NOMO-1 treated with DMSO at 0.1 percent for 48 hours (cell line): ENCODE measurements at regions not wholly inside any gene's neighbourhood (a gene's known extent, or its start where the extent isn't known, plus 50 kb on each side); places are given as distances from the start of the nearest gene placed in this dataset.

ENCODE experiments used
- DNase-seq: peaks from one replicate; lab custom pipeline; 2025; ENCODE audit not compliant: unreplicated experiment; lab: John Stamatoyannopoulos, UW

DNA sequence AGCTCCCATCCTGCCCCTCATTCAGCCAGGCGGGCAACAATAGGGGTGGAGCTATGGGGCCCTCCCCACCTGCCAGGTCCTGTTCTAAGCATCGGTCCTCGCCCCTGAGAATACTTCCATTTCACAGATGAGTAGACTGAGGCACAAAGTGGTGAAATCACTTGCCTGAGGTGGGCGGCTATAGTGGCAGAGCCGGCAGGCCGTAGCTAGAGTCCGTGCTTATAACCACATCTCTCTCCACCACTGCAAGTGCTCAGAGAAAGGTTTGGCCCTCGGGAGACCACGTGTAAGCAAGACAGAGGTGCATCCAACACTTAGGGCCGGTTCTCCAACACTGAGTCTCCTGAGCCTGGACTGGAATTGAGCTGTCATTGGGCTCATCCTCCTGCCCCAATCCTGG lies 145.8 kb upstream of the UNC5B start:
- DNase-seq: no peak

DNA sequence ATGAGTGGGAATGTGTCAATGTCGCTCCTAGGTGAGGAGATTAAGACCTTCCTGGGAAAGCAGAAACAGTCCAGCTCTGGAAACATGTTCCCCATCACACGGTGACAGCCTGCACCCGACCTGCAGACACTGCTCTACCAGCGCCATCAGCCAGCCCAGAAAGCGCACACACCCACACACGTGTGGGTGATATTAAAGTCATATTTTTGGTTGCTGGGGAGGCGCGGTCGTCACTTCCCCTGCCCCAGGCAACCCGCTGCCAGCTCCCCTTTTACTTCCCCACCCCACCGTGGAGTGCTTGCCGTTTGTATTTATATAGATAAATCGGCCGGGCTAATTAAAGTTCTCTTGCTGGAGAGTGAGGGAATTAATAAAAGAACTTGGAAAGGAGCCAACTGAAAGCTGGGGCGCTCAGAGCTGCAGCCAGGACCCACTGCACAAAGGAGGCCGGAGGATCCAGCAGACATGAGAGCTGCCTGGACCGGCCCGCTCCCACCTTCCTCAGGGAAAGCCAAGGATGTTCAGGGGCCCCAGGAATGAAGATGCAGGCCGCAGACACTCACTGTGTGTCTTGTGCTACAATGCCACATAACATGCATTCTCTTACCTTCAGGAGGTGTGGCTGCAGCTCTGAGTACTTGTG lies 145.2 kb upstream of the UNC5B start:
- DNase-seq: no peak

DNA sequence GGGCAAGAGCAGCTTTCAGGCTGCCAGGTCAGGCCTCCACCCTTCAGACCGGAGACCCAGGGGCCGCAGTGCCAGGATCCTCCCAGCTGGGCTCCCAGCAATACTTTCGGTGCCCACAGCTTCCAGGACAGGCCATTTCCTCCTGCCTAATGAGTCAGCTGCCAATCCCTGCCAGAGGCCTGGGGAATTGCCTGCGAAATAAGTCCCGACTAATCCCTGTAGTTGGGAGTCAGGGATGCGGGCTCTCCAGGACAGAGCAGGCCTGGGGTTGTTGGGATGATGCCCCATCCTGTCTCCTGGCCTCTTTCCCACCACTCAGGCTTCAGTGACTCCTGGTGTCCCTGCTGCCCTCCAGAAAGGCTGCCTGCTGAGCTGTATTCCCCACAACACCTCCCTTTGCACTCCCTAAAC lies 143.5 kb upstream of the UNC5B start:
- DNase-seq: no peak

DNA sequence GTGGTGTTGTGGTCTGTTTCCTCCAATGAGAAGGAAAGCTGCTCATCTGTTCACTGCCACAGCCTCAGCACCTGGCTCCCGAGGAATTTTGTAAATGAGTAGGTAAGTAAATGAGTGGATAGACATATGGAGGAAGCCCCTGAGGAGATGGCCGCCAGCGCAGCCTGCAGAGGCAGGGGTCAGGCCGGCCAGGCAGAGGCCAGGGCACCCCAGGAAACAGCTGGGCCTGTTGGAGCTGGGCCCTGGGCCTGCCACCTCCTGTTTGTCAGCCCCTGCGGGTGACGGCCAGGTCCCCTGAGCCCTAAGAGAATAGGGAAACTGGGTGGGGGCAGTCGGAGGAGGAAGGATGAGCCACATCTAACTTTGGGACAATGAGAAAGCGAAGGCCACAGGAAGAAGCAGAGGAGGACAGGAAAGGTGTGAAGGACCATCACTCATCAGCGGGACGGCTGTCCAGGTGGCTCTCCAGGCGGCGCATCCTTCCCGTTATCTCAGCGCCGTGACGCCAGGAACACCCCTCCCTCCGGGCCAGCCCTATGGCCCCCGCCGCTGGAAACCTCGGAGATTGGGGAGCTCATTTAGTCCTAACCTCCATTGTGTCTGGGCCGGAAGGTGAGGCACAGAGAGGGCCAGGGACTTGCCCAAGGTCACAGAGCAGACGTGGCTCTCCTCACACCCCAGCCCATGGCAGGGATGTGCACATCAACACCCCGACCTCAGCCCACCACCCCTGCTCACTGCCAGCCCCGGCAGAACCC lies 142.3 kb upstream of the UNC5B start:
- DNase-seq: no peak

DNA sequence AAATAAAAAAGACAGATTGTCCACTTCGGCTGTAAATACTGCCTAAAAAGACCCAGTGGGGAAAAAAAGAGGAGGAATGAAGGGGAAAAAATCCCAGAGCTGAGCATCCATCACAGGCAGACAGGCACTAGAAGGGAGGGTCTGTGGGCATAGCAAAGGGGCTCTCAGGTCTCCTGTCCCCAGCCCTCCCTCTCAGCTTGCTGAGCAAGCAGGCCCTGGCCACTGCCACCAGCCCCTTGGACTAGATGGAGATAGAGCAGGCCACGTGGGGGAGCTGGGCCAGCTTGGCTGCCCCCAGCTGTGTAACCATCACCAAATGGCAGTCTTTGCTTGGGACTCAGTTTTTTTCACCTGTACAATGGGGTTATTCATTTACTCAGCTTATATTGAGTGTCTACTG lies 141.6 kb upstream of the UNC5B start:
- no peak for DNase-seq

DNA sequence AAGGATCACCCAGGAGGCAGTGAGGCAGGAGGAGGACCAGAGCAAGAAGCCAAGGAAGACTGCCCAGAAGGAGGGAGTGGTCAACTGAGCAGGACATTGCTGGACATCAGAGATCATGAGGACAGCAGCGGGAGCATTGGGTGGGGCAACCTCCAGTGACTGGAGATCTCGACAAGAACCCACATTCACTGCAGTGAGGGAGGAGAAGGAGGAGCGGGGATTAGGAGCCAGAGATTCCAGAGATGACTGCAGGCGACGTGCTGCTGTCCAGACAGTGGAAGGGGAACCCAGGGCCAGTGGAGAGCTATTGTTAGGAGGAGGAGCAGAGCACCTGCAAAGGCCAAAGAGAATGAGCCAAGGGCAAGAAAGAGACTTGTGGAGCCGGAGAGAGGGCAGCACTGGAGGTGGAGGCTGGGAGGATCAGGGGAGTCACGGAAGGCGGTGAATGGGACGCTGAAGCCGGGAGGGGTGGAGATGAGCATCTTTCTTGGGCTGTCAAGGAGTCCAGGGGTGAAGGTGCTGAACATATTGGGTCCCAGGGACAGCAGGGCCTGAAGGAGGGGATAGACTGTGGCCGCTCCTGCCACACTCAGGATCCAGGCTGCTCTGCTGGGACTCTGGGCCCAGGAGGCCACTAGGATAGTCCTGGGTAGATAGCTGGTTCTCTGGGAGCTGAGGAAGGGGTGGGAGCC lies 140.1 kb upstream of the UNC5B start:
- no peak for DNase-seq

DNA sequence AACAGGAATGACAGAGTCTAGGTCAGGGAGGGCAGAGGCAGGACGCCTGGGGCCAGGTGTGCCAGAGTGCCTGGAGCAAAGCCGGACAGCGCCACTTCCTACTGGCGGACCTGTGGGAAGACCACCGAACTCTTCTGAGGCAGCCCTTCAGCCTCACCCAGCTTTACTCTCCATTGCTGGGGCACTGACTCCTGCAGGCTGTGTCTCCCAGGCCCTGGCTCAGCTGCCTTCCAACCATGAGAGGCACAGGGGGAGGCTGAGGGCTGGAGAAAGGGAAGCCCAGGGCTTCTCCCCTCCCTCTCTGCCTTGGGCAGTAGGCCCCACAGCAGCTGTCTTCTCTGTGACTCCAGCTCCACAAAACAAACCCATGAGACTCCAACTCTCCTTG lies 139.6 kb upstream of the UNC5B start:
- no peak for DNase-seq

DNA sequence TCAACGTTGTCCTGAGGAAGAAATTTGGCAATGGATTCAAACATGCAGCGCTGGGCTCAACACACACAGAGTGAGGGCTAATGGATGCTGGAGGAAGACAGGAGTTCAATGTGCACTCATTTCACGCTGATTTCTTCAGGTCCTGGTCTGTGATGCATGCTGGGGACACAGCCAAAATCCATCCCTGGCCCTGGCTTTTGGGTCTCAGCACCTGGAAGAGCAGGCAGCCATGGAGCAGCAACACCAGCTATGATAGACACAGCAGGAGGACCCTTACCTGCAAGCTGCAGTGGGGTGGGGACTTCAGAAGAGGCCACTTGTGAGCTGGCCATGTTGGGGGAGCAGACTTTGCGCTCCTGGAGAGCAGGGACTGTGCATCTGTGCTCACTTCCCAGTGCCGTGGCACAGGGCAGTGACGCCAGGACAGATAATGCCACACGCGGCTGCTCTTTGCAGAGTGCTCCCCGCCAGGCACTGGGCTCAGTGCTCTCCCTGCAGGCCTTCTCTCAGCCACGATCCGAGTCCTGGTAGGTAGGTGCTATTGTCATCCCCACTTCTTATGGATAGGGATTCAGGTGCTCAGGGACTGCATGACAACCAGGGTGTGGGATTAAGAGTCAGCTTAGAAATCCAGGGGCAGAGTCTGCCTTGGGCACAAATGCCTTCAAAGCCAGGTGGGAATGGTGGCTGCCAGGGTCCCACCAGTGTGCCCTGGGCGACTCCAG lies 138.8 kb upstream of the UNC5B start:
- no peak for DNase-seq

DNA sequence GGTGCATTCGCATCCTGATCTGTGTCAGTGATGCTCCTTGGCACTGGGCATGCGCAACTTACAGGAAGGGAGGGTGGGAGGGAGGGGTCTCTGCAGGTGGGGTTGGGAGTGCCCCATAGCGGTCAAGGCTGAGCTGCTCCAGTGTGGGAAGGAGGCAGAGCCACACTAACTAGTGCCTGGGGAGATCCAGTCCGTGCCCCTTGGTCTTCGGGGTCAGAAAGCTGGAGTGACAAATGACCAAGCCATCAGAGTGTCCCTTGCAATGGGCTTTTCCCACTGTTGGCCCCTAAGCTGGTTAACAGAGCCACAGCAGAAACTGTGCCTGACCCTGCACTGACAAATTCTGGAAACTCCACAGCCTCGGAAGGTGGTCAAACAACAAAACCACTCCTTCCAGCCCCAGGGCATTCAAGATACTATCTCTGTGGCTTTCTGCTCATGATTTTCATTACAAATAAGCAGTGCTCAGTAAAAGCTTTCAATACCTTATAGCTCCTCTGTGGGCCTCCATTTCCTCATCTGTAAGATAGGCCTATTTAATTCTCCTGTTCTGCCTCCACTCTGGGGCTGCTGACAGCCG lies 138.1 kb upstream of the UNC5B start:
- no peak for DNase-seq

DNA sequence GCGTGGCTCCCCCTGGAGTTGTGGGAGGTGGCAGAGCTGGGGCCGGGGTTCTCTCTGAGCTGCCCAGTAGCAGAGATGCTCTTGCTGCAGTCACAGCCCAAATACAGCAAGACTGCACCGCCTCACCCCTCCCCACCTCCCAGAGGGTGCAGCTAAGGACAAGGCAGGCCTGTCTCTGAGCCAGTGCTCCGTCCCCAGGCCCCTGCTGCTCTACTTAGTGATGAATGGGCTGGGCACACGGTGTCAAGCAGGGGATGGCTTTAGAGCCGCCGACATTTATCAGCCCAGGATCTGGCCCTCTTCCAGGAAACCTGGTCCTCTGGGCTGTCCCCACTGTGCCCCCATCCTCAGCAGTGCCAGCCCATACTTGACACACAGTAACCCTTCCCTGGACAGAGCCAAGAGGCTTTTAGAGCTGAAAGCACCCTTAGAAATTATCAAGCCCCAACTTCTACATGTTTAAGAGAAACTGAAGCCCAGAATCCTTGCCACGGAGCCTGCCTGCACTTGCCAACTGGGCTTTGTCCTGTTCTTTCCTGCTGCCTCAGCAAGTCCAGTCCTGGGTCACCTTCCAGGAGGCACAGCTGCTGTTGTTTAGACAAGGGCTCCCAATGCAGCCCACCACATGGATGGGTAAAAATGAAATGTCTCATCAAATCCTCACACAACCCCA lies 137.1 kb upstream of the UNC5B start:
- no peak for DNase-seq

DNA sequence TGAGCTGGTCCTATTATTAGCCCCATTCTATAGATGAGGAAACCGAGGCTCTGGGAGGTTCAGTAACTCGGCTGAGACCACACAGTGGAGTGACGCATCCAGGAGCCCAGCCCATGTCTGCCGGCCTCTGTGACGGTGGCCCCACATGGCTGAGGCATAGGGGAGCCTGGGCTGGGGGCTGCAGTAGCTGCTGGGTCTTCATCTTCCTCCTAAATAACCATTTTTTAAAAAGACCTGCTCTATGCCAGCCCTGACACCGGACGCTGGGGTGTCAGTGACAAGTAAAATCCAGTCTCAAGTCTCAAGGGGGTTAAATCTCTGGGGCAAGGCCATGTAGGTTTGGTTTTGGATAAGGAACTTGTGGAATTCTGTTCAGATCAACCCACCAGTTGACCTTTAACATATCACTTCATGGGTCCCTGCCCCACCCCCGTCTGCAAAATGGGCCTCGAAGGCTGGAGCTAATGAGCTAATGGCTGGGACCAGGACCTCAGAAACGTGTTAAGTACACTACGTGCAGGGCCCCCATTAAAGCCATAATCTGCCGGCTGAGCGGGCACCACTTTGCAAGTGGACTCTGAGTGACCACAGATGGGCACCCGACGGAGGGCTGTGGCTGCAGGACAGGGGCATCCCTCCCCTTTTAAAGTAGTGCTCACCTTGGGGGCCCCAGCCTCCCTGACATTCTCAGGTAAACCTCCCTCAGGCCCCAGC lies 136.5 kb upstream of the UNC5B start:
- DNase-seq: no peak

DNA sequence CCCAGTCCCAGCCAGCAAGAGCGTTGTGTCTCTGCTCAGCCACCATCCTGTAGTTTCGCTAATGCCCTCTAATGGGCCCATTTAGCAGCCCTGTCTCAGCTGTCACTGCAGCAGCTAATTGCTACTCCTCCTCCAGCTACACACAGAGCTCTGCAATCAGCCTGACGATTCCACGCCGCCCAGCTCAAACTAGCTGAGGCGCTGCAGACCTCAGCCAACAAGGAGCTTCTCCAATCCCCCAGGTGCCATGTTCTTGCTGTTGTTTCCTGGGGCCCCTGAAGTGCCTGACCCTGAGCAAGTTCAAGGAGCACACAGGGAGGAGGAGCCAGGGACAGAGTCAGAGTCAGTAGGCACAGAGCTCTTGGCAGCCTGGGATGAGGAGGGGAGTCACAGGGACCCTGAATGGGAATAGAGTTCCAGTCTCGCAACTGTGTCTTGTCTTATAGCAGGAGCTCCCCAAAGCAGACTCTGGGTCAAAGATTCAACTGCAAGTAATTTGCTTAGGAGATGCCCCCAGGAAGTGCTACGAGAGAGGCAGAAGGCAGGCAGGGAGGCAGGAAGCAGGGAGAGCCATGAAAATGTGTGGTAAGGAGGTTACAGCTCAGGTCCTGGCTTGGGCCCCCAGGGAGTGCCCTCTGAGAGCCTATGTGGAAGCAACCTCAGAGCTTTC lies 135.8 kb upstream of the UNC5B start:
- no peak for DNase-seq

DNA sequence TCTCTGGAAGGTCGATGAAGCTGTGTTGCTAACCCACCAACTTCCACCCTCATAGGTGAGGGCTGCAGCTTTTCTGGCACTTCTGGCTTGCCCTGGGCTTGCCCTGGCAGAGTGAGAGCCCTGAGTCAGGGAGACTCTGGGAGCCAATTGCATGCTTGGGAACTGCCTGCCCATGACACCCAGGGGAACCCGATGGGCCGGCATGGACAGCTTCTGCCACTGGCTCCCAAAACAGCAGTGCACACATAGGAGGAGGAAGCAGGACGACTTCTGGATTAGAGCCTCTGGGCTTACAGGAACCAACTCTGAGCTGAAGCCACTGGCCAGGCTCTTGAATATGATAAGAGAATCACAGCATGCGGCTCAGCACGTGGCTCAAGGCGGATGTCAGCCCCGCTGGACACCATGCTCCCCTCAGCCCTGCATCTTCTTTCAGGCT lies 135.2 kb upstream of the UNC5B start:
- no peak for DNase-seq

DNA sequence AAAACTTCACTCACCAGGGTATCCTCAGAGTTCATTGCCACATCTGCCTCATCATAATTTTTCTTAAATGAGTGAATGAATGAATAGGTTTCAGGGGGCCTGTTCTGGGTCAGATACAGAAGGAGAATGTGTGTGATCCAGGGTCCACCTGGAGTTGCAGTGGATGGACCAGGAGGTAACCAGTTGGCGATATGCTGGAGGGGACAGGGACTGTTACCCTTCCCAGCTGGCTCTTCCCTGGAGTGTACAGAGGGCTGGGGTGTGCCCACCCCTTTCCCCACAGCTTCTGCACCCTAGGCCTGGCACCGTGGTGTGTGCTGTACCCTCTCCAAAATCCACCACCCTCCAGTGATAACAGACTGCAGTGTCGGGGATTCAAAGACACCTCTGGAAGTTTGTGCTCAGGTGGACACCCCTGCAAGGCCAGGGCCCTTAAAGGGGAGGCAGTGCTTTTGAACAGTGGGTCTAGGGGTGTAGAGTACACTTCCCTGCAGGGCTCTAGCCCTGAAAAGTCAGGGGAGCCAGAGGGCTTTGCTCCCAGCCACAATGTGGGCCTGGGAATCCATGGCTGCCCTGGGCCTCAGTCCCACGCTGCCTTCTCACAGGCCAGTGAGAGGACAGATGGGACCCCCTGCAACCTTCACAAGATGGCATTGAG lies 134.4 kb upstream of the UNC5B start:
- no peak for DNase-seq

DNA sequence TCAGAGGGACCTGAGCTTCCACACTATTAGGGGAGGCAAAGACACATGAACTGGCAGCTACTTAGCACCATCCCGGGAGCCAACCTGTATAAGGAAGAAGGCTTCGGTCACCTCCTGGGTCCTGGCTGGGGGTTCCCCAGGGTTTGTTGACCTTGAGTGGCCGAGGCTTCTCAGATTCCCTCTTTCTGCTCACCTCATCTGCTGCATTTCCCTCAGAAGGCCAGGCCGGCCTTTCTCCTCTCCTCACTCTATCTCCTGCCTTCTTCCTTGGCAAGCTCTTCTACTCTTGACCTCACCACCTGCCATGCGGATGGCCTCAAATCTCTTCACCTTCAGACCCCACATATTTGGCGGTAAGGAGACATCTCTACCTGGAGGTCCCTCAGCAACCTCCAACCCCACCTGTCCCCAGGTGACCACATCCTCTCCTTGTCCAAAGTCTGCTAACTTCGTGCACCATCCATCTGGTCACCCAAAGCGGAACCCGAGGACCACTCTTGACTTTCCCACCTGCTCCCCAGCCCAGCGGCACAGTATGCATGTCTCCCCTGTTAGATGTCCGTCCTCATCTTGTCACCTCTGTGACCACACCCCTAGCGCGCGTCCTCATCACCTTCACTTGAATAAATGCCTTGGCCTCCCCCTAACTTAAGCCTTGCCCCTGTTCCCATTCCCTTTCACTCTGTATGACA lies 133.8 kb upstream of the UNC5B start:
- DNase-seq: no peak

DNA sequence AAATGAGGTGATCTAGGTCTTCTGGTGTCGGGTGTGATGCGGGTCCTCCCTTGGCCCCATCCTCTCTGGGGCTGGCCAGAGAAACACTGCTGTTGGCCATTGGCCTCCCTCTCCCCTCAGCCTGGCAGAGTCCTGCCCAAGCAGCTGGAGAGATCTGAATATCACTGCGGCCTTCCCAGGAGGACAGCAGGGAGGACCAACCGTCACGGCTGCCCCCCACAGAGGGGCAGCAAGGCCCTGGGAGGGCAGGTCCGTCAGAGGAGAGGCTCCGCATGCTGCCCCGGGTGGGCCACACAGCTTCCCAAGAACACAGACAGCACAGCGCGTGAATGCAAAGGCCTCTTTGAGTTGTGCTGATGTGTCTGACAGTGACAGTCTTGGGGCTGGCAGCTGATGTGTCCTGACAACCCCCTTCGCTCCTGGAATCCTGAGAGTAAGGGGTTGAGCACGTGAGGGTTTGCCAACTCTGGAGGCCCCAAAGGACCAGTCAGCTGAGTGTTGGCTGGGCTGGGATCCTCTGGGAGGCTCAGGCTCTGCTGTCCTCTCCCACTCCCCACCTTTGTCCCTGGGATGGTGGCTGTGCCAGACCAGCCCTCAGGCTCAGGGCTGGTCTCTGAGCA lies 132.5 kb upstream of the UNC5B start:
- no peak for DNase-seq

DNA sequence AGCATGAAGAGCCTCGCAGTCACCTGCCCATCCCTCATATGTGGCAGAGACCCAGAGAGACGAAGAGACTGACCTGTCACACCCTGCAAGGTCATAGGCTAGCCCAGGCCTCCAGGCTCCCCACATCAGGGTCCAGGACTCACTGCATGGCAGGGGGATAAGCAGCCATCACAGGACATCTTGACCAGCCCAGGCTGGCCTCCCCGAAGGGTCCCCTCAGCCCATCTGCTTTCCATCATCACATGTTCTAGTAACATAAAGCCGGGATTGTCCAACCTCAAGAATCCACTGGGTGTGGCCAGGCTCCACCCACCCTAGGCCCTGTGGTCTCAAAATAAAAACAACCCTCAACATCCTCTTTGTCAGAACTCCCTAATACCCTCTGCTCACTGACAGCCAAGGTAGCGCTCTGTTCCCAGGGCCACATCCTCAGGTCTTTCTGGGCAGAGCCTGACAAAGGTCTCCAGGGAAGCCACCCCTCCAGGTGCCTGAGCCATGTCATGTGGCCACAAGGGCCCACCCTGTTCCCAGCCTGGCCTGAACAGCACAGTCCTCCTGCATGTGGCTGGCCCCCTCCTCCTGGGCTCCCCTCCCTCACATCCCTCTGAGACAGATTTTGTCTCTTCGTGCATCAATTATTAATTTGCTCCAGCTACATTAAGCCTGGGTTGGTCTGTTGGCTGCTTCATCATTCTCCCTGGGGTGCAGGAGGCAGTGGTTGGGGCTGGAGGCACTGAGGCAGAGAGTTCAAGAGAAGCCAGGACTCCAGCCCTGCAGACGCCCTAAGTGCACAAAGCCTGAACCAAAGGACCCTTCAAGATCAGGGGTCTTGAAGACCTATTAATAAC lies 131.8 kb upstream of the UNC5B start:
- DNase-seq: no peak
